Glutamatergic neuron (in vitro differentiated cells): ENCODE measurements at regions not wholly inside any gene's neighbourhood (a gene's known extent, or its start where the extent isn't known, plus 50 kb on each side); places are given as distances from the start of the nearest gene placed in this dataset.

Experiments used
- DNase-seq: peaks from one replicate; pipeline ENCODE4 v3.0.0; 2022
- H3K27ac Mint-ChIP-seq: one replicate; pipeline ENCODE4 v1.8.0; 2020; ENCODE audit warnings: mild to moderate bottlenecking, mixed read lengths, inconsistent platforms; ENCODE audit not compliant: unreplicated experiment
- H3K27me3 Mint-ChIP-seq: one replicate; pipeline ENCODE4 v1.8.0; 2020; ENCODE audit warnings: mild to moderate bottlenecking, moderate library complexity, mixed read lengths, inconsistent platforms; ENCODE audit not compliant: unreplicated experiment
- H3K36me3 Mint-ChIP-seq: one replicate; pipeline ENCODE4 v1.8.0; 2020; ENCODE audit warnings: mild to moderate bottlenecking, mixed read lengths, inconsistent platforms; ENCODE audit not compliant: unreplicated experiment
- H3K4me1 Mint-ChIP-seq: one replicate; pipeline ENCODE4 v1.8.0; 2020; ENCODE audit warnings: mild to moderate bottlenecking, low read depth, mixed read lengths, inconsistent platforms; ENCODE audit not compliant: unreplicated experiment
- H3K4me3 Mint-ChIP-seq: one replicate; pipeline ENCODE4 v1.8.0; 2020; ENCODE audit warnings: mild to moderate bottlenecking, mixed read lengths, inconsistent platforms; ENCODE audit not compliant: unreplicated experiment
- H3K9me3 Mint-ChIP-seq: one replicate; pipeline ENCODE4 v1.8.0; 2020; ENCODE audit warnings: mild to moderate bottlenecking, moderate library complexity, mixed read lengths, inconsistent platforms; ENCODE audit not compliant: unreplicated experiment
- TF ChIP-seq, protein P1 (sequence below): fragments of 200-600 bp; sonication (generic); IDR thresholded peaks from one replicate; pipeline ENCODE4 v1.5.0; 2021; ENCODE audit not compliant: partially characterized antibody, unreplicated experiment

DNA sequence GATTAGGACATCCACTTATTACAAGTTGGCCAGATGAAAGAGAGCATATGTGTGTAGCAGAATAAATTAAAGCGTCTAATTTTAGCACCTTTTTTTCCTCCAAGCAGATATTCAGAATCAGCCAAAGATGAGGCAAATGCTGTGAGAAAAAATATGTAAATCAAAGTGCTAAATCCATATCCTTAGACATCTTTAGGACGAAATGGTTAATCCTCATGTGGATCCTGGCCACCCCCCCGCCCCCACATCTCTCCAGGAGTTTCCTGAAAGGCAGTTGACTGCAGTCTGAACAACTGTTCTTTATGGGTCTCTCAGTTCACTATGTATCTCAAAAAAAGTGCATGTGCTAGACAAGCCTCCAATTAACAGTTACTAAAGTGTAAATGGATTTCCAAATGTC lies 1768.1 kb upstream of the SEL1L start:
- TF ChIP-seq, protein P1, sequence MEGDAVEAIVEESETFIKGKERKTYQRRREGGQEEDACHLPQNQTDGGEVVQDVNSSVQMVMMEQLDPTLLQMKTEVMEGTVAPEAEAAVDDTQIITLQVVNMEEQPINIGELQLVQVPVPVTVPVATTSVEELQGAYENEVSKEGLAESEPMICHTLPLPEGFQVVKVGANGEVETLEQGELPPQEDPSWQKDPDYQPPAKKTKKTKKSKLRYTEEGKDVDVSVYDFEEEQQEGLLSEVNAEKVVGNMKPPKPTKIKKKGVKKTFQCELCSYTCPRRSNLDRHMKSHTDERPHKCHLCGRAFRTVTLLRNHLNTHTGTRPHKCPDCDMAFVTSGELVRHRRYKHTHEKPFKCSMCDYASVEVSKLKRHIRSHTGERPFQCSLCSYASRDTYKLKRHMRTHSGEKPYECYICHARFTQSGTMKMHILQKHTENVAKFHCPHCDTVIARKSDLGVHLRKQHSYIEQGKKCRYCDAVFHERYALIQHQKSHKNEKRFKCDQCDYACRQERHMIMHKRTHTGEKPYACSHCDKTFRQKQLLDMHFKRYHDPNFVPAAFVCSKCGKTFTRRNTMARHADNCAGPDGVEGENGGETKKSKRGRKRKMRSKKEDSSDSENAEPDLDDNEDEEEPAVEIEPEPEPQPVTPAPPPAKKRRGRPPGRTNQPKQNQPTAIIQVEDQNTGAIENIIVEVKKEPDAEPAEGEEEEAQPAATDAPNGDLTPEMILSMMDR: no peak
- peak; percentile 22 for DNase-seq

DNA sequence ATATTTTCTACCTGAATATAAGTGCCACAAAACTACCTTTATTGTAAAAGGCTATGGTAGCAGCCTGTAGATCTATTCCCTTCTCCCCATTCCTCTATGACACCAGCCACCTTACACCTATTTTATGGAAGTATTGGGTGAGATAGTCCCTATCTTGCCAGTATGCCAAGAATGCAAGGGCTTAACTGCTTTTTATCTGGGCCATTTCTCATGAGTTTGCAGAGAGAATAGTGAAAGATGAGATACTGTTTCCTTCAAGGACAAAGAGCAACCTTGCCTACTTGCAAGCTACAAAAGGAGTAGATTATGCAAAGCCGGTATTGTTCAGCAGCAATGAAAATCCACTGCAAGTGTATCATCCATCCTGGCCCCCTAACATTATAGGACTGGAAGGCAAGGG lies 1775.6 kb upstream of the SEL1L start:
- peaks cover 4% of the 10 kb centered on the region for H3K4me1 Mint-ChIP-seq
- no peak overlapping the region for H3K4me3 Mint-ChIP-seq
- H3K27ac Mint-ChIP-seq: no peak overlapping the region
- no peak for DNase-seq
- H3K36me3 Mint-ChIP-seq: no peaks in the 10 kb centered on the region
- H3K9me3 Mint-ChIP-seq: no peaks in the 10 kb centered on the region
- H3K27me3 Mint-ChIP-seq: peaks cover 2% of the 10 kb centered on the region
- TF ChIP-seq, protein P1: no peak

More for the DNA sequence above, 1768.1 kb upstream of the SEL1L start:
- Mint-ChIP-seq H3K4me3 (no peak overlapping the region), H3K9me3 (no peaks in the 10 kb centered on the region), H3K27me3 (no peaks in the 10 kb centered on the region), H3K4me1 (peaks cover 20% of the 10 kb centered on the region), H3K36me3 (no peaks in the 10 kb centered on the region), H3K27ac (peak overlapping the region; percentile 28)

DNA sequence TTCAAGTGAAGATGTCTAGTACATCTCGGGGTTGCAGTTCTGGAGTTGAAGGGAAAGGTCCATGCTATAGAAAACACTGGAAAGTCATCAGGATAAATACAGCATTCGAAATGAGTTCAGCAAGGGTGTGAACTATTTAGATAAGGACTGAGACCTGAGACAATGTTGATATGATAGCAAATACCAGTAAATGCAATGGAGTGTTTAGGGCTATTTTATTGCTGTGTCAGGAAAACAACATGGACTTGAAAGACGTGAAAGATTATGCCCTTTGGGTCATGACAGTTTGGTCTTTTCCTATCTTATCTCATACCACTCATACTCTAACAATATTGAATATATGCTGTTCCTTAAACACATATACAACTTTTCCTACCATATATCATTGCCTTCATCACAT lies 1776.2 kb upstream of the SEL1L start:
- Mint-ChIP-seq H3K4me3 (no peak overlapping the region), H3K27ac (no peak overlapping the region), H3K36me3 (no peaks in the 10 kb centered on the region), H3K4me1 (peaks cover 4% of the 10 kb centered on the region), H3K27me3 (peaks cover 2% of the 10 kb centered on the region), H3K9me3 (no peaks in the 10 kb centered on the region)
- TF ChIP-seq, protein P1: no peak
- no peak for DNase-seq

DNA sequence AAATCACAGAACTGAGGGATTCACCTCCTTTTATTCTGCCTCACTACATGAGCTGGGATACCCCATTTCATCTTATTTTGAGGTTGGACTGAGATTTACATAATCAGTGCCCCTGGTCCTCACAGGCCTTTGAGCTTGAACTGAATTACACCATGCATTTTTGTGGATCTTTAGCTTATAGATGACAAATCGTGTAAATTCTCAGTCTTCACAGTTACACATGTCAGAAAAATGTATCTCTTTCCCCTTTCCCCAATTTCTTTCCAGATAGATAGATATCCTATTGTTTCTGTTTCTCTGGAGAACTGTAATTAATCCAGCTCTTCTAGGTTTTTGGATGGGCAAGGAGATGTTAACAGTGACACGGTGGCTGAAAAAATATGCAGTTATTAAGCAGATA lies 1778.9 kb upstream of the SEL1L start:
- H3K9me3 Mint-ChIP-seq: no peaks in the 10 kb centered on the region
- no peaks in the 10 kb centered on the region for H3K4me1 Mint-ChIP-seq
- H3K36me3 Mint-ChIP-seq: no peaks in the 10 kb centered on the region
- H3K4me3 Mint-ChIP-seq: no peak overlapping the region
- H3K27ac Mint-ChIP-seq: no peak overlapping the region
- H3K27me3 Mint-ChIP-seq: peaks cover 2% of the 10 kb centered on the region
- TF ChIP-seq, protein P1: no peak
- no peak for DNase-seq

DNA sequence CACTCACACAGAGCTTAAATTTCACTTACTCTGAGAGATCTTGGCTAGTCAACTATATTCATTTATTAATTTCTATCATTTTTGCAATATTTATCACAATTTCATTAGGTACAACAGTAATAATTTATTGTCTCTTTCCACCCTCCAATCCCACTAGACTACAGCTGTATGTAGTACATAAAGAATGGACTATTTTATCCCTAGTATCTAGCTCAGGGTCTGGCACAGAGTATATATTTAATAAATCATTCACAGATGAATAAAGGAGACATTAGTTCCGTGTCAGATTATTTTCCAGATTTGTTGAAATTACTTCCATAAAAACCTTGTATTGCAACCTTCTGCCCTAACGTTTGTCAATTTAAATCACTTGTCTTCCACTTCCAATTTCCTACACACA lies 1781.1 kb upstream of the SEL1L start:
- DNase-seq: no peak
- Mint-ChIP-seq H3K27me3 (no peaks in the 10 kb centered on the region), H3K36me3 (no peaks in the 10 kb centered on the region), H3K27ac (no peak overlapping the region), H3K4me1 (no peaks in the 10 kb centered on the region), H3K4me3 (no peak overlapping the region), H3K9me3 (no peaks in the 10 kb centered on the region)
- TF ChIP-seq, protein P1: no peak
